Ascending aorta (tissue), 2 donors: ENCODE measurements at regions not wholly inside any gene's neighbourhood (a gene's known extent, or its start where the extent isn't known, plus 50 kb on each side); places are given as distances from the start of the nearest gene placed in this dataset.
"Not testable (repeated sequence)": the region's sequence is repeated elsewhere in the genome, so short reads cannot be mapped to it uniquely, and the experiment has no call there.

Experiments used
- DNase-seq, 2 donors: peaks; one replicate each; pipeline ENCODE4 v3.0.0-alpha.2; 2019; ENCODE audit warnings: low spot score in 2 of 2
- H3K27ac ChIP-seq, 2 donors: fragments of 200-600 bp; sonication (generic); one replicate each; pipeline ENCODE4 v1.5.1; 2016 to 2017; ENCODE audit warnings: mild to moderate bottlenecking in 1 of 2
- H3K27me3 ChIP-seq: fragments of 200-600 bp; sonication (generic); one replicate; pipeline ENCODE4 v1.5.1; 2017
- H3K36me3 ChIP-seq, 2 donors: fragments of 200-600 bp; sonication (generic); one replicate each; pipeline ENCODE4 v1.5.1; 2016
- H3K4me1 ChIP-seq, 2 donors: fragments of 200-600 bp; sonication (generic); one replicate each; pipeline ENCODE4 v1.5.1; 2016 to 2017; ENCODE audit warnings: mild to moderate bottlenecking in 1 of 2
- H3K4me3 ChIP-seq, 2 donors: fragments of 200-600 bp; sonication (generic); one replicate each; pipeline ENCODE4 v1.5.1; 2016 to 2017; ENCODE audit warnings: mild to moderate bottlenecking in 1 of 2
- H3K9me3 ChIP-seq, 2 donors: fragments of 200-600 bp; sonication (generic); one replicate each; pipeline ENCODE4 v1.5.1; 2016
- CTCF ChIP-seq, 3 experiments: fragments of 200-600 bp in 2 of 3; fragments of 450-650 bp in 1 of 3; sonication (generic) in 2 of 3; IDR thresholded peaks; one replicate each; pipeline ENCODE4 v1.5.1; 2016 to 2019; ENCODE audit warnings: antibody characterized with exemption in 3 of 3, mild to moderate bottlenecking in 1 of 3, moderate library complexity in 1 of 3
- intact Hi-C: fragments of 100-400 bp; cut with DNase I; formaldehyde crosslinking; loops from one replicate; pipeline ENCODE4 v1.15.1; 2023

GRCh38 chrX:17986977-17987376 lies 125.9 kb upstream of the RAI2 start:
- DNase-seq: no peak
- Histone ChIP-seq H3K4me3 (no peak overlapping the region), H3K4me1 (no peaks in the 10 kb centered on the region), H3K27me3 (no peaks in the 10 kb centered on the region), H3K9me3 (no peaks in the 10 kb centered on the region), H3K27ac (no peak overlapping the region), H3K36me3 (no peaks in the 10 kb centered on the region)
- intact Hi-C loops: no loop called here
- TF ChIP-seq CTCF (IDR thresholded peaks at IDR 0.05): no peak

GRCh38 chrX:17986440-17986839 lies 125.3 kb upstream of the RAI2 start:
- H3K4me3 ChIP-seq: no peak overlapping the region
- TF ChIP-seq CTCF (IDR thresholded peaks at IDR 0.05): no peak
- no peaks in the 10 kb centered on the region for H3K9me3 ChIP-seq
- no peaks in the 10 kb centered on the region for H3K4me1 ChIP-seq
- no peak overlapping the region for H3K27ac ChIP-seq
- intact Hi-C loops: no loop called here
- H3K27me3 ChIP-seq: no peaks in the 10 kb centered on the region
- no peak for DNase-seq
- H3K36me3 ChIP-seq: no peaks in the 10 kb centered on the region

GRCh38 chrX:17984415-17984814 lies 123.3 kb upstream of the RAI2 start:
- no peaks in the 10 kb centered on the region for H3K4me1 ChIP-seq
- DNase-seq: no peak
- no peaks in the 10 kb centered on the region for H3K9me3 ChIP-seq
- H3K27me3 ChIP-seq: no peaks in the 10 kb centered on the region
- no peak overlapping the region for H3K27ac ChIP-seq
- H3K36me3 ChIP-seq: no peaks in the 10 kb centered on the region
- intact Hi-C loops: no loop called here
- H3K4me3 ChIP-seq: no peak overlapping the region
- TF ChIP-seq CTCF (IDR thresholded peaks at IDR 0.05): no peak

GRCh38 chrX:17983389-17983788 lies 122.3 kb upstream of the RAI2 start:
- intact Hi-C loops: no loop called here
- H3K27ac ChIP-seq: no peak overlapping the region
- no peak for DNase-seq
- H3K36me3 ChIP-seq: no peaks in the 10 kb centered on the region
- no peak overlapping the region for H3K4me3 ChIP-seq
- no peaks in the 10 kb centered on the region for H3K4me1 ChIP-seq
- no peaks in the 10 kb centered on the region for H3K27me3 ChIP-seq
- no peaks in the 10 kb centered on the region for H3K9me3 ChIP-seq
- no peak for TF ChIP-seq CTCF (IDR thresholded peaks at IDR 0.05)

GRCh38 chrX:17977696-17978095 lies 116.6 kb upstream of the RAI2 start:
- no peaks in the 10 kb centered on the region for H3K27me3 ChIP-seq
- H3K9me3 ChIP-seq: no peaks in the 10 kb centered on the region
- no peaks in the 10 kb centered on the region for H3K36me3 ChIP-seq
- no peak for TF ChIP-seq CTCF (IDR thresholded peaks at IDR 0.05)
- no peak overlapping the region for H3K4me3 ChIP-seq
- H3K4me1 ChIP-seq: no peaks in the 10 kb centered on the region
- DNase-seq: no peak
- intact Hi-C loops: no loop called here
- no peak overlapping the region for H3K27ac ChIP-seq

GRCh38 chrX:17976955-17977354 lies 115.9 kb upstream of the RAI2 start:
- H3K4me3 ChIP-seq: no peak overlapping the region
- no peak for DNase-seq
- intact Hi-C loops: no loop called here
- no peaks in the 10 kb centered on the region for H3K36me3 ChIP-seq
- no peaks in the 10 kb centered on the region for H3K9me3 ChIP-seq
- no peaks in the 10 kb centered on the region for H3K4me1 ChIP-seq
- no peaks in the 10 kb centered on the region for H3K27me3 ChIP-seq
- no peak for TF ChIP-seq CTCF (IDR thresholded peaks at IDR 0.05)
- no peak overlapping the region for H3K27ac ChIP-seq

GRCh38 chrX:17975349-17975748 lies 114.3 kb upstream of the RAI2 start:
- DNase-seq, H3K36me3 ChIP-seq, H3K4me1 ChIP-seq, intact Hi-C loops, H3K9me3 ChIP-seq, H3K27ac ChIP-seq, H3K4me3 ChIP-seq, H3K27me3 ChIP-seq: not testable (repeated sequence)
